DOHH2 (cell line): ENCODE measurements at regions not wholly inside any gene's neighbourhood (a gene's known extent, or its start where the extent isn't known, plus 50 kb on each side); places are given as distances from the start of the nearest gene placed in this dataset.
"Not testable (repeated sequence)": the region's sequence is repeated elsewhere in the genome, so short reads cannot be mapped to it uniquely, and the experiment has no call there.

Experiments used
- CTCF ChIP-seq: fragments of 200-600 bp; sonication (generic); IDR thresholded peaks from one replicate; pipeline ENCODE4 v1.5.1; 2014; ENCODE audit warnings: antibody characterized with exemption, mild to moderate bottlenecking, low read depth, low read length; ENCODE audit not compliant: poor library complexity, severe bottlenecking
- EZH2phosphoT487 ChIP-seq: fragments of 200-600 bp; sonication (generic); IDR thresholded peaks from 2 replicates; pipeline ENCODE4 v1.6.1; 2017; ENCODE audit warnings: borderline replicate concordance, mild to moderate bottlenecking, antibody characterized with exemption, low read length, moderate library complexity, mixed read lengths

- TF ChIP-seq CTCF, EZH2phosphoT487: not testable (repeated sequence)
These were observed 203.8 kb downstream of the ATP6V0E2 start for GRCh38 chr7:150077543-150077942.
